ENCODE measurements at regions not wholly inside any gene's neighbourhood (a gene's known extent, or its start where the extent isn't known, plus 50 kb on each side); places are given as distances from the start of the nearest gene placed in this dataset.

DNA sequence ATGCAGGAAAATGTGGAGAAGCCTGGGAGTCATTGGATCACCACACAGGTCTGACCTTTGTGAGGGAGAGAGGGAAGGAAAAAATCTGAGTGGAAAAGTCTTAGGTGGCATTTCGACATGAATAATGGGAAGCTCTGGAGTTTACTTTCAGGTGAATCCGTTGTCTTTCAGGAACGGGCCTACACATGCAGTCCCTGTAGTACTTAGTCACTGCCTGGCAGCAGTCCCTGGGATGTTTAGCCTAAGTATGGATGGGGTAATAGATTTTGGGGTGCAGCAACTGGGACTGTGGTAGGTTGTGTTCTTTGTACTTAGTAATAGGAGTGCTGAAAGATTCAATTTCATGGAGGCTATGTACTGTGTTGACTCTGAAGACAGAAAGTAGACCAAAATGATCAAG, 227.5 kb upstream of the EPHA3 start:
- Histone ChIP-seq H3K27me3 (replicated peaks in 1 of 2; ENCODE audit: control insufficient read depth in 2 of 2, insufficient read depth in 2 of 2, low read length in 1 of 2) (no peaks in the 10 kb centered on the region), H4K20me1 (ENCODE audit: control insufficient read depth, insufficient read depth) (no peaks in the 10 kb centered on the region), H3K27ac (ENCODE audit: control insufficient read depth, insufficient read depth) (no peak overlapping the region), H2AFZ (ENCODE audit: control insufficient read depth, low read depth, low read length) (no peak overlapping the region), H3K9me3 (replicated peaks; ENCODE audit: control insufficient read depth, insufficient read depth, low read length) (no peaks in the 10 kb centered on the region), H3K4me2 (ENCODE audit: control insufficient read depth, insufficient read depth) (no peak overlapping the region), H3K9ac (ENCODE audit: control insufficient read depth, insufficient read depth, low read length) (no peak overlapping the region), H3K36me3 (ENCODE audit: control insufficient read depth in 2 of 2, insufficient read depth in 2 of 2, low read length in 1 of 2) (no peaks in the 10 kb centered on the region), H3K4me1 (ENCODE audit: control insufficient read depth, insufficient read depth, low read length) (no peaks in the 10 kb centered on the region), H3K4me3 (no peak overlapping the region), H3K79me2 (ENCODE audit: control insufficient read depth, insufficient read depth, low read length) (no peaks in the 10 kb centered on the region)
- ChIA-PET POLR2A (no interaction called here), CTCF (no interaction called here), RAD21 (ENCODE audit: unreplicated experiment) (no interaction called here), SMC1A (ENCODE audit: uncharacterized antibody, unreplicated experiment) (no interaction called here)
- ATAC-seq (no peak), DNase-seq (ENCODE audit: low read depth, low spot score) (no peak), FAIRE-seq (no peak)
- BruUV-seq (replicated peaks) = no TSS peak
- in situ Hi-C loops (cut with MboI) = no loop called here
- intact Hi-C loops (cut with micrococcal nuclease; ENCODE audit: unreplicated experiment) = no loop called here
- no peak for TF ChIP-seq ZNF274 (IDR thresholded peaks at IDR 0.05; ENCODE audit: insufficient read depth, insufficient read length)
- TF ChIP-seq FOXM1 (IDR thresholded peaks at IDR 0.05; ENCODE audit: low read depth, low read length) = no peak
- no peak for TF ChIP-seq JUND (IDR thresholded peaks at IDR 0.05; ENCODE audit: low read depth, low read length)
- TF ChIP-seq MTA2 (IDR thresholded peaks at IDR 0.05; ENCODE audit: low read depth) = no peak
- TF ChIP-seq CREB1 (IDR thresholded peaks at IDR 0.05; ENCODE audit: low read depth) = no peak
- no peak for TF ChIP-seq PAX8 (IDR thresholded peaks at IDR 0.05)
- no peak for TF ChIP-seq PML (IDR thresholded peaks at IDR 0.05; ENCODE audit: low read length)
- TF ChIP-seq POLR2AphosphoS5 (IDR thresholded peaks at IDR 0.05; ENCODE audit: low read length) = no peak
- TF ChIP-seq SMARCA5 (IDR thresholded peaks at IDR 0.05) = no peak
- no peak for TF ChIP-seq SUZ12 (IDR thresholded peaks at IDR 0.05; ENCODE audit: unreplicated experiment)
- no peak for TF ChIP-seq CHD2 (IDR thresholded peaks at IDR 0.05; ENCODE audit: borderline replicate concordance, low read depth, low read length)
- TF ChIP-seq RB1 (IDR thresholded peaks at IDR 0.05; ENCODE audit: borderline replicate concordance) = no peak
- TF ChIP-seq BACH1 (IDR thresholded peaks at IDR 0.05; ENCODE audit: borderline replicate concordance) = no peak
- TF ChIP-seq CHD1 (IDR thresholded peaks at IDR 0.05; ENCODE audit: low read depth, low read length) = no peak
- TF ChIP-seq RELA (IDR thresholded peaks at IDR 0.05; ENCODE audit: borderline replicate concordance, partially characterized antibody) = no peak
- TF ChIP-seq ATF7 (IDR thresholded peaks at IDR 0.05; ENCODE audit: low read depth) = no peak
- no peak for TF ChIP-seq MYC (IDR thresholded peaks at IDR 0.05; ENCODE audit: insufficient read depth, insufficient read length, insufficient replicate concordance, low read length, severe bottlenecking)
- 0% methylated on average over 3 of the region's 3 CpGs for WGBS (ENCODE audit: insufficient coverage, insufficient replicate concordance, low lambda C conversion rate, missing lambda C conversion rate)

All from GM12878 (cell line).